Cardiac fibroblast (primary cell): ENCODE measurements at regions not wholly inside any gene's neighbourhood (a gene's known extent, or its start where the extent isn't known, plus 50 kb on each side); places are given as distances from the start of the nearest gene placed in this dataset.

Experiments
- DNase-seq, 2 donors: peaks; one replicate each; pipeline versions ENCODE4 v3.0.0 to v3.0.0-alpha.2; 2010; ENCODE audit warnings: low read depth in 2 of 2
- H3K4me3 ChIP-seq, 2 donors: replicated peaks in 1 of 2; 1 replicate in 1 of 2; 2 replicates in 1 of 2; pipeline ENCODE4 v1.5.1; 2011; ENCODE audit warnings: low read depth in 2 of 2, low read length in 2 of 2, mild to moderate bottlenecking in 2 of 2, moderate library complexity in 1 of 2
- TF ChIP-seq, protein P1 (sequence below): IDR thresholded peaks from one replicate; pipeline ENCODE4 v1.5.1; 2011; ENCODE audit warnings: low read depth, mild to moderate bottlenecking, low read length, inconsistent platforms

DNA sequence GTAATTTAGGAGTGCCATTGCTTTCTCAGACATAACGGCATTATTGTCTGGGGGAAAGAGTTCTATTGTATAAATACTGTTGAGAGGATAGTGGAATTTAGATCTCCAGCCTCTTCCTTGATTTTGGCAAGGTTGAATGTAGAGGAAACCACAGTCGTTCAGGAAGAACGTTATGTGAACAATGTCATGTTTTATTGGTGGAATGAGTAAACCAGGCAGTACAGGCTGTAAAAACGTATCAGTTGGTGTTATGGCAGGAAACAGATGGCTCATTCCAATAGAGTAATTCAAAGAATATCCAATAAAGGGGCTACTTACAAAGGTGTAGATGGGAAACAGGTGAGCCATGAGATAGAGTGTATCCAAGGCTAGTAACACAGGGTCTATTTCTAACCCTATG lies 123.6 kb upstream of the SLC35B3 start:
- no peak for DNase-seq
- TF ChIP-seq, protein P1, sequence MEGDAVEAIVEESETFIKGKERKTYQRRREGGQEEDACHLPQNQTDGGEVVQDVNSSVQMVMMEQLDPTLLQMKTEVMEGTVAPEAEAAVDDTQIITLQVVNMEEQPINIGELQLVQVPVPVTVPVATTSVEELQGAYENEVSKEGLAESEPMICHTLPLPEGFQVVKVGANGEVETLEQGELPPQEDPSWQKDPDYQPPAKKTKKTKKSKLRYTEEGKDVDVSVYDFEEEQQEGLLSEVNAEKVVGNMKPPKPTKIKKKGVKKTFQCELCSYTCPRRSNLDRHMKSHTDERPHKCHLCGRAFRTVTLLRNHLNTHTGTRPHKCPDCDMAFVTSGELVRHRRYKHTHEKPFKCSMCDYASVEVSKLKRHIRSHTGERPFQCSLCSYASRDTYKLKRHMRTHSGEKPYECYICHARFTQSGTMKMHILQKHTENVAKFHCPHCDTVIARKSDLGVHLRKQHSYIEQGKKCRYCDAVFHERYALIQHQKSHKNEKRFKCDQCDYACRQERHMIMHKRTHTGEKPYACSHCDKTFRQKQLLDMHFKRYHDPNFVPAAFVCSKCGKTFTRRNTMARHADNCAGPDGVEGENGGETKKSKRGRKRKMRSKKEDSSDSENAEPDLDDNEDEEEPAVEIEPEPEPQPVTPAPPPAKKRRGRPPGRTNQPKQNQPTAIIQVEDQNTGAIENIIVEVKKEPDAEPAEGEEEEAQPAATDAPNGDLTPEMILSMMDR, result no peak

DNA sequence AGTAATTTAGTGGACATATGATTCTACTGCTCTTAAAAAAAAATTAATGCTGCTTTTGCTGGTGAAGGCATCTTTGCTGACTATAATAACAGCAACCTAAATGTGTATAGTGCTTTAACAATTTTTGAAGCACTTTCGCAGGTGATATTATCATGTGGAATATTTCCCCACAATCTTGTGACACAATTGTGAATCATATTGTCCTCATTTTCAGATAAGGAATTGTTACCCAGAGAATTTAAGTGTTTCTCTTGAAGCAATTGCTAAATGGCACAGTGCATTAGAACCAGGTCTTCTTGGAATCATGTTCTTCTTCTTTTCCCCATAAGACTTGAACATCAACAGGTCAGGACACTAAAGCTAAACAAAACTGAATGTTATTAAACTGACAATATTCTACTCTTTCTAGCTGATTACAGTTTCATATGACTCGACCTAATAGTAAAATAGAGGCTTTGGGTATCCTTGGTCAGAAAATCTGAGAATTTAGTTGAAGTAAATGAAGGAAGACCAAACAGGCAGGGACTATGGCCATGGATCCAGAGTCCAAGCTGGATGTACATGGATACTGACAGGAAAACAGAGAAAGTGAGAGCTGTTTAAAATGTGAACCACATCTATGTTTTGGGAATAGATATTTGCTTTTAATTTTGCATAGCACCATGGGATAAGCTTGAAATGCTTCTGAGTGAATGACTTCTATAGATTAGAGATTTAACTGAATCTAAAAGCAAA lies 121.8 kb upstream of the SLC35B3 start:
- TF ChIP-seq, protein P1, result no peak
- no peak for DNase-seq
- no peak overlapping the region for H3K4me3 ChIP-seq

More for the DNA sequence above, 123.6 kb upstream of the SLC35B3 start:
- H3K4me3 ChIP-seq, result no peak overlapping the region

DNA sequence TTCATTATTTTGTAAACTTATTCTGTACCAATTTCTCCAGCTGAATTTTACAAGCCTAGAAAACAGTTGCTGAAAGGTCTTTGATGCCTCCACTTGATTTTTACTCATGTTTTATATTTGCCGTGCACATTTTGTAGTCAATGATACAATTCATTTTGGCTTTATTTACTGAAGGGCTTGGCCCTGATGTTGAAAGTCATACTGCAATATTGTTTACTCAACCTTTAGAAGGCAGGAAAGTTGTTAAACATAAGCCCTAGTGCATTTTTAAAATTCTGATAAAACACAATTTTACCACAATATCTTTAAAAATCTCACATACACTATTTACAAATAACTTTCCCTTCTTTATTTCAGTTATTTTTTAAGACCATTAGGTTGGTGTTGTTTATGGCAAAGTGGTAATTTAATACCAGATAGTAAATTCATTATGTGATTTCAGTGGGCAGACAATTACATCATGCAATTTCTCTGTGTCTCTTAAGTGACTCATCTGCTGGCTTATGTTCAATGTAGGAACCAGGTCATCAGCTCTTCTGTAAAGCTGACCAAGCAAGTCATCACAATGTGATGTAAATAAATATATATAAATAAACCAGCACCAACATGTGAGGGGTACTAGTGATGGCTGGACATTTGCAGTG lies 121.1 kb upstream of the SLC35B3 start:
- TF ChIP-seq, protein P1, result no peak
- DNase-seq, result peak in 1 of 2 donors; percentile 56
- H3K4me3 ChIP-seq, result no peak overlapping the region

DNA sequence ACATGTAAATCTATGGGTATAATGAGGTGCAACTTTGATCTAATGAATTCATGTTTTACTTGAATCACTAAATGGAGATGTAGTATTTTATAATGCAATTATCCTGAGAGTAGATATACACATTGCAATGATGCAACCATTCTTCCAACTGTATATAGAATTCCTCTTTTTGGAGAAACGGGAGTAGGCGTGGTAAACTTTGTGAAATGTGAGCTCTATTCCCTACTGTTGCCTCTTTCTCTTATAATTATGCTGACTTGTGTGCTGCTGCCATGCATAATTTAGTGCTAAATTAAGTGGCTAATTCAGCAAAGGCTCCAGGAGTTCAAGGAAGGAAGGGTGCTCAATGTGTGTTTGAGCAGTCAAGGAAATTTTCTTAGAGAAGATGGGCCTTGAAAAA lies 116.6 kb upstream of the SLC35B3 start:
- no peak for DNase-seq
- TF ChIP-seq, protein P1, result no peak

DNA sequence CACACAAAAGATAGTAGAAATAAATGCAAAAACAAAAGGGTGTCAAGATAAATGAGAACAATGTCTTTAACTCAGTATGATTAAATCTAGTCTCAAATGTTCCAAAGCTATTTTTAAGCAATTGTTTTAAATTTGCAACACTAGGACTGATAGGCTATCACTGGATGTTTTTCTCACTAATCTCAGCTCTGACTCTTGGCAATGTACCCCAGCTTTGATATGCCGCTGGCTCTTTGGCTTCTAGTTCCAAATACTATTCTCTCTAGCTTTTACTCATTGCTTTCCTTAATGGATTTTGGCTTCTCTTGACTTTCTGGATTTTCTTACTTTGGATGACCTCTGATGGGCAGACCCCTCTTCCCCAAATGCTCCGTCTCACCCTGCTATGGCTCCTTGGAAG lies 116.0 kb upstream of the SLC35B3 start:
- DNase-seq, result no peak
- no peak overlapping the region for H3K4me3 ChIP-seq
- TF ChIP-seq, protein P1, result no peak

More for the DNA sequence above, 116.6 kb upstream of the SLC35B3 start:
- no peak overlapping the region for H3K4me3 ChIP-seq

DNA sequence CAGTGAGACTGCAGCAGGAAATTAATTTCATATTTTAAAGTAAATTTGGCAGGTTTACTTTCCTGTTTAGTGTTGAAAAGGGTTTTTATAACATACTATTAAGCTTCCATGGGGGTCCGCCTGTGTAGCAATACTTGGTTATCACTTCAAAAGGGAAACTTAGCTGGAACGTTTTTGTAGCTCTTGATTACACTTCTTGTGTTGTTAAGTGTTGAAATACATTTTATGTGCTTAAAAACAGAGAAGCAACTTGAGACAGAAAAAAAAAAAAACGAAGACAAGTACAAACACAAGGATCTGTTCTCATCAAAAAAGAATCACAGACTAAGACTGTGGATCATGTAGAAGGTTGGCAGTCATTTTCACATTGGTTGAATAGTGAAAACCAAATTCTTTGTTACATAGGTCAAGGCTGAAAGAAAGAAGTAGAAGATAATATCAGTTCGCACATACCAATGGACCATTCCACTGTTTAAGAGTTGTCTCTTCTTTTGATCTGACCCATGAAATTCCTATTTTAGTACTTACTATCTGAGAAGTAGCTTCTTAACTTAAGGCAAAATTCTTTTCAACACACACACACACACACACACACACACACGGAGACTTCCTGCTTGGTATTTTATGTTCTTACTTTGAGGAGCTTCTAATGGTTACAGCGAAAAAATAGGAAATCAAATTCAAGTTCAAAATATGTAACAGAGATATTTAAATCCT lies 113.9 kb upstream of the SLC35B3 start:
- DNase-seq, result no peak
- TF ChIP-seq, protein P1, result no peak
- H3K4me3 ChIP-seq, result no peak overlapping the region
